Trophoblast cell (in vitro differentiated cells and primary cell): ENCODE measurements at regions not wholly inside any gene's neighbourhood (a gene's known extent, or its start where the extent isn't known, plus 50 kb on each side); places are given as distances from the start of the nearest gene placed in this dataset.

Experiments used
- DNase-seq, 2 donors: peaks; one replicate each; pipeline ENCODE4 v3.0.0-alpha.2; 2016
- H2AFZ ChIP-seq: 2 replicates; pipeline ENCODE4 v1.6.1; 2013; ENCODE audit warnings: low read length, moderate library complexity, mild to moderate bottlenecking; ENCODE audit not compliant: insufficient read depth, poor library complexity
- H2AK5ac ChIP-seq: 2 replicates; pipeline ENCODE4 v1.6.1; 2013; ENCODE audit warnings: mild to moderate bottlenecking, low read length
- H2BK120ac ChIP-seq: 2 replicates; pipeline ENCODE4 v1.6.1; 2013; ENCODE audit warnings: low read length, mild to moderate bottlenecking, moderate library complexity; ENCODE audit not compliant: insufficient read depth, poor library complexity
- H2BK12ac ChIP-seq: 2 replicates; pipeline ENCODE4 v1.6.1; 2013; ENCODE audit warnings: mild to moderate bottlenecking, low read length, moderate library complexity
- H2BK5ac ChIP-seq: 2 replicates; pipeline ENCODE4 v1.6.1; 2013; ENCODE audit warnings: low read length, low read depth, moderate library complexity, mild to moderate bottlenecking; ENCODE audit not compliant: poor library complexity
- H3K14ac ChIP-seq: 2 replicates; pipeline ENCODE4 v1.6.1; 2013; ENCODE audit warnings: mild to moderate bottlenecking, low read length
- H3K18ac ChIP-seq: 2 replicates; pipeline ENCODE4 v1.6.1; 2013; ENCODE audit warnings: mild to moderate bottlenecking, low read length
- H3K23ac ChIP-seq: 2 replicates; pipeline ENCODE4 v1.6.1; 2013; ENCODE audit warnings: low read length
- H3K27ac ChIP-seq: 2 replicates; pipeline ENCODE4 v1.5.1; 2013; ENCODE audit warnings: low read depth, mild to moderate bottlenecking, inconsistent platforms, low read length, moderate library complexity
- H3K27me3 ChIP-seq: 2 replicates; pipeline ENCODE4 v1.6.1; 2013; ENCODE audit warnings: inconsistent platforms, mild to moderate bottlenecking, low read length, moderate library complexity; ENCODE audit not compliant: insufficient read depth
- H3K36me3 ChIP-seq, 2 experiments: 1 replicate in 1 of 2; 2 replicates in 1 of 2; pipeline ENCODE4 v1.6.1; 2013; ENCODE audit warnings: low read length in 2 of 2, mild to moderate bottlenecking in 2 of 2, moderate library complexity in 1 of 2; ENCODE audit not compliant: insufficient read depth in 2 of 2, control insufficient read depth in 1 of 2
- H3K4ac ChIP-seq: 2 replicates; pipeline ENCODE4 v1.6.1; 2013; ENCODE audit warnings: low read depth, mild to moderate bottlenecking, low read length, moderate library complexity
- H3K4me1 ChIP-seq, 2 experiments: 1 replicate in 1 of 2; 2 replicates in 1 of 2; pipeline ENCODE4 v1.6.1; 2013; ENCODE audit warnings: low read length in 2 of 2, mild to moderate bottlenecking in 2 of 2, moderate library complexity in 1 of 2; ENCODE audit not compliant: insufficient read depth in 2 of 2, control insufficient read depth in 1 of 2
- H3K4me2 ChIP-seq: 2 replicates; pipeline ENCODE4 v1.6.1; 2013; ENCODE audit warnings: inconsistent platforms, mild to moderate bottlenecking, low read length, moderate library complexity
- H3K4me3 ChIP-seq: 2 replicates; pipeline ENCODE4 v1.5.1; 2013; ENCODE audit warnings: mild to moderate bottlenecking, low read depth, low read length, inconsistent platforms
- H3K79me1 ChIP-seq: one replicate; pipeline ENCODE4 v1.6.1; 2013; ENCODE audit warnings: low read length
- H3K79me2 ChIP-seq: 2 replicates; pipeline ENCODE4 v1.6.1; 2013; ENCODE audit warnings: low read length, mild to moderate bottlenecking; ENCODE audit not compliant: control insufficient read depth, insufficient read depth, poor library complexity
- H3K9ac ChIP-seq: 2 replicates; pipeline ENCODE4 v1.6.1; 2013; ENCODE audit warnings: mild to moderate bottlenecking, low read length
- H3K9me3 ChIP-seq: 2 replicates; pipeline ENCODE4 v1.6.1; 2013; ENCODE audit warnings: low read depth, mild to moderate bottlenecking, control low read depth, inconsistent platforms, low read length; ENCODE audit not compliant: insufficient read depth
- H4K12ac ChIP-seq: 2 replicates; pipeline ENCODE4 v1.6.1; 2013; ENCODE audit warnings: low read depth, mild to moderate bottlenecking, low read length, moderate library complexity
- H4K8ac ChIP-seq: 2 replicates; pipeline ENCODE4 v1.6.1; 2013; ENCODE audit warnings: low read depth, mild to moderate bottlenecking, low read length, moderate library complexity
- H4K91ac ChIP-seq: one replicate; pipeline ENCODE4 v1.6.1; 2013; ENCODE audit warnings: low read depth, mild to moderate bottlenecking, low read length, moderate library complexity
- WGBS: extraction: QIAGEN DNeasy Blood & Tissue Kit; methylation state at CpG from one replicate; pipeline ENCODE4 v1.1.7; 2013; ENCODE audit warnings: missing lambda C conversion rate; ENCODE audit not compliant: insufficient read length, insufficient coverage; ENCODE audit errors: extremely low coverage; 5-methylcytosine and 5-hydroxymethylcytosine counted together

DNA sequence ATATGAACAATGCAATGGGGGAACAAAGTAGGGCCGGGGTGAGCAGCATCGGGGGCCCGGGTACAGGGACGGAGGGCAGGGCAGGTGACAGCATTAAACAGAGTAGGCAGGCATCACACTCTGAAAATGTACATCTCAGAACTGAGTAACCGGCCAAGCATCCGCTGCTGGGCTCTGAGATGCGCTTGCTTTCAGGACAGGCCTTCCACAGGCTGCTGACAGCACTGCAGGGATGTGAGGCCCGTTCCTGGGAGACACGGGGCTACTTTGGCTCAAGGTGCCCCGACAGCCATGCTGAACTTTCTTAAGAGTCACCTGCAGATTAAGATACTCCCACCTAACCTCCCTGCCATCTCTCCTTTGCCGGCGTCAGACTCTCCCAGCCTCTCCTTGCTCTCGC lies 64.3 kb upstream of the FGFR2 start:
- Histone ChIP-seq H3K14ac (no peak overlapping the region), H3K36me3 (no peaks in the 10 kb centered on the region), H3K79me1 (no peaks in the 10 kb centered on the region), H3K27me3 (no peaks in the 10 kb centered on the region), H2BK120ac (no peak overlapping the region), H3K9ac (no peak overlapping the region), H3K4me3 (no peak overlapping the region), H3K23ac (no peak overlapping the region), H2AK5ac (no peak overlapping the region), H4K12ac (no peak overlapping the region), H3K79me2 (no peaks in the 10 kb centered on the region), H4K91ac (no peak overlapping the region), H2BK12ac (no peak overlapping the region), H3K4ac (no peak overlapping the region), H3K4me1 (peaks cover 0 to 4% of the 10 kb centered on the region in 2 experiments), H3K27ac (no peak overlapping the region), H3K4me2 (no peak overlapping the region), H2BK5ac (no peak overlapping the region), H3K9me3 (peaks cover 2% of the 10 kb centered on the region), H2AFZ (no peak overlapping the region), H3K18ac (no peak overlapping the region), H4K8ac (no peak overlapping the region)
- DNase-seq, result peak; percentile 3 to 7
- WGBS, result no CpG with 5 or more reads among the region's 13 CpGs

DNA sequence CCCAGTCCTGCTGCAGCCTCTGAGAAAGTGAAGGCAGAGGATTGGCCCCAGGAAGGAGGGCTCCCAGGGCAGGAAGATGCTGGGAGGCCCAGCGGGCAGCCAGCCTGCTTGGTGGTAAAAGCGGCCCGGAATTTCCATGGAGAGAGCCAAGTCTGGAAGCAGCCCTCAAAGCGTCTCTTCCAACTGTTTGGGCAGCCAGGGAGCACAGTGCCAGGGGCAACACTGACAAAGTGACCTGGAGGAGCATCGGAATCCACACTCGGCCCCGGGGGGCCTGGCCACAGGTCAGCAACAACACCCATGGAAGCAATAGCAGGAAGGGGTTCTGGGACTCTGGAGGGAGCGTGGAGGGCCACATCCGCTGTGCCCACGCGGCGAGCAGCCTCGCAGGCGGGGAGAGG lies 63.2 kb upstream of the FGFR2 start:
- H4K8ac ChIP-seq, result no peak overlapping the region
- H3K79me2 ChIP-seq, result no peaks in the 10 kb centered on the region
- H3K36me3 ChIP-seq, result no peaks in the 10 kb centered on the region
- H3K14ac ChIP-seq, result no peak overlapping the region
- no peak overlapping the region for H3K9ac ChIP-seq
- no peak overlapping the region for H2BK12ac ChIP-seq
- H4K91ac ChIP-seq, result no peak overlapping the region
- H3K4me2 ChIP-seq, result no peak overlapping the region
- no CpG with 5 or more reads among the region's 14 CpGs for WGBS
- H3K4me3 ChIP-seq, result no peak overlapping the region
- DNase-seq, result no peak
- no peak overlapping the region for H2BK5ac ChIP-seq
- H3K4ac ChIP-seq, result no peak overlapping the region
- H3K27me3 ChIP-seq, result no peaks in the 10 kb centered on the region
- H3K4me1 ChIP-seq, result peaks cover 0 to 3% of the 10 kb centered on the region in 2 experiments
- peaks cover 1% of the 10 kb centered on the region for H3K9me3 ChIP-seq
- no peaks in the 10 kb centered on the region for H3K79me1 ChIP-seq
- H2AK5ac ChIP-seq, result no peak overlapping the region
- no peak overlapping the region for H4K12ac ChIP-seq
- H2AFZ ChIP-seq, result no peak overlapping the region
- H3K23ac ChIP-seq, result no peak overlapping the region
- no peak overlapping the region for H2BK120ac ChIP-seq
- H3K27ac ChIP-seq, result no peak overlapping the region
- H3K18ac ChIP-seq, result no peak overlapping the region

DNA sequence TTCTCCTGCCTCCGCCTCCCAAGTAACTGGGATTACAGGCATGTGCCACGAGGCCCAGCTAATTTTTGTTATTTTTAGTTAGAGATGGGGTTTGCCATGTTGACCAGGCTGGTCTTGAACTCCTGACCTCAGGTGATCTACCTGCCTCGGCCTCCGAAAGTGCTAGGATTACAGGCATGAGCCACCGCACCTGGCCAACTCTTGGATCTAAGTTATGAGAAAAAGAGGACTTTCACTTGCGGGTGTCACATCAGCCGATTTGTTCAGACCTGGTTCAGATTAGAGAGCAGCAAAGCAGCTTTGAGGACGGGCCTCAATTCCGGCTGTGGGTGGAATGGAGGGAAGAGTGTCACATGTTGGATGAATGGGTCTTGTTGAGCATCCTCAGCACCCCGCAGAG lies 61.0 kb upstream of the FGFR2 start:
- H3K23ac ChIP-seq, result no peak overlapping the region
- H4K91ac ChIP-seq, result no peak overlapping the region
- H3K9me3 ChIP-seq, result no peaks in the 10 kb centered on the region
- H2AK5ac ChIP-seq, result no peak overlapping the region
- no peak overlapping the region for H3K4ac ChIP-seq
- H3K27me3 ChIP-seq, result no peaks in the 10 kb centered on the region
- no peaks in the 10 kb centered on the region for H3K36me3 ChIP-seq
- H4K12ac ChIP-seq, result no peak overlapping the region
- H2BK120ac ChIP-seq, result no peak overlapping the region
- no peak overlapping the region for H3K14ac ChIP-seq
- no peak overlapping the region for H4K8ac ChIP-seq
- H3K9ac ChIP-seq, result no peak overlapping the region
- no peak overlapping the region for H2BK12ac ChIP-seq
- no peak overlapping the region for H3K27ac ChIP-seq
- H3K79me1 ChIP-seq, result no peaks in the 10 kb centered on the region
- H3K4me3 ChIP-seq, result no peak overlapping the region
- DNase-seq, result no peak
- no CpG with 5 or more reads among the region's 10 CpGs for WGBS
- no peaks in the 10 kb centered on the region for H3K79me2 ChIP-seq
- no peaks in the 10 kb centered on the region for H3K4me1 ChIP-seq
- no peak overlapping the region for H3K18ac ChIP-seq
- no peak overlapping the region for H2BK5ac ChIP-seq
- no peak overlapping the region for H3K4me2 ChIP-seq
- H2AFZ ChIP-seq, result no peak overlapping the region

DNA sequence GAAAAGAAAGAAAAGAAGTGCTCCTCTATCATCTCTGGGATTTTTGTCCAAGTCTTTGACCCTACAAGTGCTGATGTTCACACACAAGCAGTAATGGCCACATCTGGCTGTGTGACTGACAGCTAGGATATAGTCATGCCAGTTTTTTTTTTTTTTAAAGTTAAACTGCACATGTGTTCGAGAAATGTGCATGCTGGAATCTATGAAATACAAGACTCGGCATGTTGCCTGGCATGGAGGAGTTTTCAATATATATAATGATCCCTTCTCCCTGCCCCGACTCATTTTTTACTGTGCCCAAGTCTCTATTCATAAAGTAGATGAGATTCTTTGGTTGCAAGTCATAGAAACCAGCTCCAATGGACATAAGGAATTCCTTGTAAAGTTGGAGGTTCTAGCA lies 60.4 kb upstream of the FGFR2 start:
- no peak for DNase-seq
- H4K8ac ChIP-seq, result no peak overlapping the region
- no peaks in the 10 kb centered on the region for H3K27me3 ChIP-seq
- no peak overlapping the region for H3K4me3 ChIP-seq
- H3K14ac ChIP-seq, result no peak overlapping the region
- H3K4me1 ChIP-seq, result no peaks in the 10 kb centered on the region
- no peaks in the 10 kb centered on the region for H3K79me2 ChIP-seq
- no peak overlapping the region for H3K9ac ChIP-seq
- H3K36me3 ChIP-seq, result no peaks in the 10 kb centered on the region
- H4K91ac ChIP-seq, result no peak overlapping the region
- no peak overlapping the region for H2AFZ ChIP-seq
- no peak overlapping the region for H3K4ac ChIP-seq
- no peak overlapping the region for H3K27ac ChIP-seq
- H3K79me1 ChIP-seq, result no peaks in the 10 kb centered on the region
- H2BK5ac ChIP-seq, result no peak overlapping the region
- no peak overlapping the region for H2AK5ac ChIP-seq
- no peak overlapping the region for H3K4me2 ChIP-seq
- H3K9me3 ChIP-seq, result peaks cover 2% of the 10 kb centered on the region
- H2BK12ac ChIP-seq, result no peak overlapping the region
- no peak overlapping the region for H4K12ac ChIP-seq
- H3K23ac ChIP-seq, result no peak overlapping the region
- no peak overlapping the region for H3K18ac ChIP-seq
- H2BK120ac ChIP-seq, result no peak overlapping the region
- no CpG with 5 or more reads among the region's 3 CpGs for WGBS
